ENCODE measurements at regions not wholly inside any gene's neighbourhood (a gene's known extent, or its start where the extent isn't known, plus 50 kb on each side); places are given as distances from the start of the nearest gene placed in this dataset.

GRCh38 chr18:51321696-51322095, 124.2 kb upstream of the MEX3C start:
- no peak for TF ChIP-seq CSRNP3 (CRISPR knock-in tag; IDR thresholded peaks at IDR 0.05)
- no peak for TF ChIP-seq PPARA (CRISPR knock-in tag; IDR thresholded peaks at IDR 0.05; ENCODE audit: borderline replicate concordance)
- no peak for TF ChIP-seq ZNF70 (CRISPR knock-in tag; IDR thresholded peaks at IDR 0.05)
- no peak for TF ChIP-seq ZFP3 (CRISPR knock-in tag; IDR thresholded peaks at IDR 0.05)
- TF ChIP-seq PATZ1 (CRISPR knock-in tag; IDR thresholded peaks at IDR 0.05; ENCODE audit: borderline replicate concordance), result no peak
- no peak for TF ChIP-seq ZFP30 (CRISPR knock-in tag; IDR thresholded peaks at IDR 0.05)

Data from SK-N-SH treated with all-trans-retinoic acid at 6 μM for 48 hours (cell line).